ENCODE measurements at regions not wholly inside any gene's neighbourhood (a gene's known extent, or its start where the extent isn't known, plus 50 kb on each side); places are given as distances from the start of the nearest gene placed in this dataset.

GRCh38 chr5:110335361-110336066 lies 391.0 kb downstream of the TMEM232 start:
- WGBS (ENCODE audit: insufficient coverage): 51% methylated on average over 3 of the region's 4 CpGs
- Histone ChIP-seq H3K9me3 (ENCODE audit: control insufficient read depth, insufficient read depth, low read length) (no peaks in the 10 kb centered on the region), H3K36me3 (ENCODE audit: control insufficient read depth, insufficient read depth, low read length) (no peaks in the 10 kb centered on the region), H3K4me3 (ENCODE audit: low read length) (no peak overlapping the region), H3K27ac (ENCODE audit: low read length) (no peak overlapping the region), H3K27me3 (ENCODE audit: control insufficient read depth, insufficient read depth, low read length) (no peaks in the 10 kb centered on the region), H3K4me1 (ENCODE audit: control insufficient read depth, insufficient read depth, low read length) (no peaks in the 10 kb centered on the region)
- ATAC-seq (no peak), DNase-seq (no peak)
- intact Hi-C loops (cut with micrococcal nuclease): no loop called here
- Mint-ChIP-seq H3K36me3 (no peaks in the 10 kb centered on the region), H3K4me1 (no peaks in the 10 kb centered on the region), H3K27ac (no peak overlapping the region), H3K9me3 (peaks cover 6 to 7% of the 10 kb centered on the region in 2 donors), H3K4me3 (no peak overlapping the region), H3K27me3 (ENCODE audit: low read depth in 2 of 2) (no peaks in the 10 kb centered on the region)
- TF ChIP-seq CTCF (IDR thresholded peaks at IDR 0.05): no peak

GRCh38 chr5:110338341-110339083 lies 388.0 kb downstream of the TMEM232 start:
- H3K4me3 ChIP-seq (ENCODE audit: low read length): no peak overlapping the region
- no peaks in the 10 kb centered on the region for H3K36me3 Mint-ChIP-seq
- peaks cover 4 to 10% of the 10 kb centered on the region in 2 donors for H3K9me3 Mint-ChIP-seq
- no peak overlapping the region for H3K27ac ChIP-seq (ENCODE audit: low read length)
- ATAC-seq (no peak), DNase-seq (no peak)
- no peaks in the 10 kb centered on the region for H3K36me3 ChIP-seq (ENCODE audit: control insufficient read depth, insufficient read depth, low read length)
- H3K27me3 ChIP-seq (ENCODE audit: control insufficient read depth, insufficient read depth, low read length): no peaks in the 10 kb centered on the region
- H3K27me3 Mint-ChIP-seq (ENCODE audit: low read depth in 2 of 2): no peaks in the 10 kb centered on the region
- TF ChIP-seq CTCF (IDR thresholded peaks at IDR 0.05): no peak
- H3K4me1 ChIP-seq (ENCODE audit: control insufficient read depth, insufficient read depth, low read length): no peaks in the 10 kb centered on the region
- intact Hi-C loops (cut with micrococcal nuclease): no loop called here
- WGBS (ENCODE audit: insufficient coverage): 92% methylated on average over 7 of the region's 7 CpGs
- no peak overlapping the region for H3K27ac Mint-ChIP-seq
- H3K9me3 ChIP-seq (ENCODE audit: control insufficient read depth, insufficient read depth, low read length): no peaks in the 10 kb centered on the region
- no peak overlapping the region for H3K4me3 Mint-ChIP-seq
- H3K4me1 Mint-ChIP-seq: no peaks in the 10 kb centered on the region

DNA sequence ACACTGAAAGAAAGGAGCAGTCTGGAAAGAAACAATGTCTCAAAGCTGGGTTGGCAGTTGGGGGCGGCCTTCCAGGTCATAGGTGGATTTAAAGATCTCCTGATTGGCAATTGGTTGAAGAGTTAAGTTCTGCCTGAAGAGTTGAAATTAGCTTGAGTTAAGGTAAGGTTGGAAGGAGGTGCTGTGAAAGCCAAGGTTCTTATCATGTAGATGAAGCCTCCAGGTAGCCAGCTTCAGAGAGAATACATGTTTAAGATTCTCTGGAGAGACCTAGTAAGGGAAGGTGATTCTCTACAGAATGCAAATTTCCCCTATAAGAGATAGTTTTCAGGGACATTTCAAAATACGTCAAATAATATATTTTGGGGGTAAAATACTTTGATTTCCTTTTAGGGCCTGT lies 387.1 kb downstream of the TMEM232 start:
- ATAC-seq: no peak
- no peaks in the 10 kb centered on the region for H3K36me3 ChIP-seq (ENCODE audit: control insufficient read depth, insufficient read depth, low read length)
- no peak for TF ChIP-seq CTCF (IDR thresholded peaks at IDR 0.05)
- H3K4me3 ChIP-seq (ENCODE audit: low read length): no peak overlapping the region
- Mint-ChIP-seq H3K27ac (no peak overlapping the region), H3K36me3 (no peaks in the 10 kb centered on the region), H3K4me1 (no peaks in the 10 kb centered on the region), H3K27me3 (ENCODE audit: low read depth in 2 of 2) (no peaks in the 10 kb centered on the region), H3K9me3 (peaks cover 4 to 10% of the 10 kb centered on the region in 2 donors), H3K4me3 (no peak overlapping the region)
- no peaks in the 10 kb centered on the region for H3K9me3 ChIP-seq (ENCODE audit: control insufficient read depth, insufficient read depth, low read length)
- H3K27ac ChIP-seq (ENCODE audit: low read length): no peak overlapping the region
- DNase-seq: no peak
- WGBS (ENCODE audit: insufficient coverage): 82% methylated on average over 2 of the region's 2 CpGs
- no peaks in the 10 kb centered on the region for H3K27me3 ChIP-seq (ENCODE audit: control insufficient read depth, insufficient read depth, low read length)
- intact Hi-C loops (cut with micrococcal nuclease): no loop called here
- no peaks in the 10 kb centered on the region for H3K4me1 ChIP-seq (ENCODE audit: control insufficient read depth, insufficient read depth, low read length)

Data from natural killer cell (primary cell).